ENCODE measurements at regions not wholly inside any gene's neighbourhood (a gene's known extent, or its start where the extent isn't known, plus 50 kb on each side); places are given as distances from the start of the nearest gene placed in this dataset.

- Histone ChIP-seq H3K27me3 (no peaks in the 10 kb centered on the region), H3K36me3 (no peaks in the 10 kb centered on the region), H3K4me1 (no peaks in the 10 kb centered on the region), H3K4me3 (no peak overlapping the region), H3K27ac (no peak overlapping the region), H3K9me3 (no peaks in the 10 kb centered on the region)
- TF ChIP-seq CTCF (IDR thresholded peaks at IDR 0.05): no peak
- intact Hi-C loops (cut with DNase I; ENCODE audit: low total_unique reads): no loop called here
- no peak for DNase-seq
These were observed 492.4 kb upstream of the STEAP1 start for GRCh38 chr7:89661876-89662275.

- Histone ChIP-seq H3K4me3 (no peak overlapping the region), H3K36me3 (no peaks in the 10 kb centered on the region), H3K9me3 (no peaks in the 10 kb centered on the region), H3K27me3 (no peaks in the 10 kb centered on the region), H3K4me1 (no peaks in the 10 kb centered on the region), H3K27ac (no peak overlapping the region)
- no peak for DNase-seq
- intact Hi-C loops (cut with DNase I; ENCODE audit: low total_unique reads): no loop called here
- TF ChIP-seq CTCF (IDR thresholded peaks at IDR 0.05): no peak
These were observed 488.0 kb upstream of the STEAP1 start for GRCh38 chr7:89666136-89666835.

GRCh38 chr7:89680161-89680560 is 474.1 kb upstream of the STEAP1 start:
- no peak overlapping the region for H3K4me3 ChIP-seq
- intact Hi-C loops (cut with DNase I; ENCODE audit: low total_unique reads): no loop called here
- TF ChIP-seq CTCF (IDR thresholded peaks at IDR 0.05): no peak
- H3K4me1 ChIP-seq: no peaks in the 10 kb centered on the region
- no peaks in the 10 kb centered on the region for H3K36me3 ChIP-seq
- no peaks in the 10 kb centered on the region for H3K27me3 ChIP-seq
- no peak overlapping the region for H3K27ac ChIP-seq
- no peaks in the 10 kb centered on the region for H3K9me3 ChIP-seq
- no peak for DNase-seq

GRCh38 chr7:89681448-89681847 is 472.8 kb upstream of the STEAP1 start:
- Histone ChIP-seq H3K9me3 (no peaks in the 10 kb centered on the region), H3K27ac (no peak overlapping the region), H3K36me3 (no peaks in the 10 kb centered on the region), H3K4me1 (no peaks in the 10 kb centered on the region), H3K27me3 (no peaks in the 10 kb centered on the region), H3K4me3 (no peak overlapping the region)
- intact Hi-C loops (cut with DNase I; ENCODE audit: low total_unique reads): no loop called here
- TF ChIP-seq CTCF (IDR thresholded peaks at IDR 0.05): no peak
- no peak for DNase-seq

GRCh38 chr7:89685287-89685686 is 469.0 kb upstream of the STEAP1 start:
- no peaks in the 10 kb centered on the region for H3K4me1 ChIP-seq
- H3K27ac ChIP-seq: no peak overlapping the region
- H3K36me3 ChIP-seq: no peaks in the 10 kb centered on the region
- intact Hi-C loops (cut with DNase I; ENCODE audit: low total_unique reads): no loop called here
- H3K9me3 ChIP-seq: no peaks in the 10 kb centered on the region
- no peak for DNase-seq
- H3K4me3 ChIP-seq: no peak overlapping the region
- no peak for TF ChIP-seq CTCF (IDR thresholded peaks at IDR 0.05)
- H3K27me3 ChIP-seq: no peaks in the 10 kb centered on the region

GRCh38 chr7:89687211-89687610 is 467.1 kb upstream of the STEAP1 start:
- no peaks in the 10 kb centered on the region for H3K27me3 ChIP-seq
- no peak for DNase-seq
- no peaks in the 10 kb centered on the region for H3K4me1 ChIP-seq
- no peaks in the 10 kb centered on the region for H3K36me3 ChIP-seq
- H3K27ac ChIP-seq: no peak overlapping the region
- TF ChIP-seq CTCF (IDR thresholded peaks at IDR 0.05): no peak
- no peaks in the 10 kb centered on the region for H3K9me3 ChIP-seq
- intact Hi-C loops (cut with DNase I; ENCODE audit: low total_unique reads): no loop called here
- no peak overlapping the region for H3K4me3 ChIP-seq

All from tibial artery (tissue), 4 donors.